ENCODE measurements at regions not wholly inside any gene's neighbourhood (a gene's known extent, or its start where the extent isn't known, plus 50 kb on each side); places are given as distances from the start of the nearest gene placed in this dataset.
"Not testable (repeated sequence)": the region's sequence is repeated elsewhere in the genome, so short reads cannot be mapped to it uniquely, and the experiment has no call there.

GRCh38 chr2:235220331-235220730 lies 268.5 kb downstream of the SH3BP4 start:
- DNase-seq: no peak

DNA sequence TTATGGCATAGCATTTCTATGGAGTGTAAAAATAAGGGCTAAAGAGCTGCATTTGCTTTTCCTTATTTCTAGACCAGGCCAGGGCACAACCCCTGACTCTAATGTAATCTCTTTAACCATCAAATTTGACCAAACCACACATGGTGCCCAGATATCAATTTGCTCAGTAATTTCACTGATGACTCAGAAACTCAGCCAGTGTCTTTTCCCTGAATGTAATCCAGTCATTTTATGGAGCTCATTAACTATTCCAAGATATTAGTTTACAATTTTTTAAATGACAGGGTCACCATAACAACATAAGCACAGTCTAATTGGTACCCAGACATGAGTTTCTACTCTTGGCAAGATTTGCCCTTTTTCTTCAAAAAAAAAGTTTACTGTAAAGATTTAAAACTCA lies 270.8 kb upstream of the AGAP1 start:
- DNase-seq: no peak

GRCh38 chr2:235224410-235224809 lies 269.4 kb upstream of the AGAP1 start:
- DNase-seq: no peak

- DNase-seq: no peak
Observed at GRCh38 chr2:235225261-235225660, 268.6 kb upstream of the AGAP1 start.

DNA sequence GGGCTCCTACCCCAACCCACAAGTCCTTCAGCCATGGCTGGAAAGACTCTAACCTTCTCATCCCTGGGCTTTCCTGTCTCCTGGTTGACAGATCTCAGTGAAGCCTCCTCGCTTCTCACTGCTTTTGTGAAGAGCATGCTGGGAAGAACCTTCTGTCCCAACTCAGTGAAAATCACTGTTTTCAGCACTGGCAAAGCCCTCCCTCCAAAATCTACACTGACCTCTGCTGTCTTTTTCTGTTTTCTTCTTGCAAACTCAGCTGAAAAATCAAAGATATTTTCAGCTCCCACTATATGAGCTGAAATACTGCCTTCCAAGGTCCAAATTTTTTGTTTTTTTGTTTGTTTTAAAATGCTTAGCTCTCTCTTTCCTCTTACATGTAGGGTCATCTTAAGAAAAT lies 266.3 kb upstream of the AGAP1 start:
- no peak for DNase-seq

DNA sequence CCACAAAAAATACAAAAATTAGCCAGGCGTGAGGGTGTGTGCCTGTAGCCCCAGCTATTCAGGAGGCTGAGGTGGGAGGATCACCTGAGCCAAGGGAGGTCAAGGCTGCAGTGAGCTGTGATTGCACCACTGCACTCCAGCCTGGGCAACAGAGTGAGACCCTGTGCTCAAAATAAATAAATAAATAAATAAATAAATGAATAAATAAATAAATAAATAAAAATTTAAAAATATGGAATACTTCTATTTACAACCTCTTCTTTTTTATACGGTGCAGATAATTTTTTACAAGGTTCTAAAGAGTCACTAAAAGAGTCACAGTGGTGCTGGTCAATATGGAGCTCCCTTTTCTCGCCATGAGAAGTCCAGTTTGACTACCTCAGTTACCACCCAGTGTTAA lies 265.4 kb upstream of the AGAP1 start:
- DNase-seq: not testable (repeated sequence)

- no peak for DNase-seq
Observed at GRCh38 chr2:235229236-235229635, 264.6 kb upstream of the AGAP1 start.

- peak; percentile 68 for DNase-seq
Observed at GRCh38 chr2:235230821-235231601, 262.8 kb upstream of the AGAP1 start.

GRCh38 chr2:235232449-235233433 lies 261.1 kb upstream of the AGAP1 start:
- DNase-seq: no peak

GRCh38 chr2:235234736-235235135 lies 259.1 kb upstream of the AGAP1 start:
- no peak for DNase-seq

DNA sequence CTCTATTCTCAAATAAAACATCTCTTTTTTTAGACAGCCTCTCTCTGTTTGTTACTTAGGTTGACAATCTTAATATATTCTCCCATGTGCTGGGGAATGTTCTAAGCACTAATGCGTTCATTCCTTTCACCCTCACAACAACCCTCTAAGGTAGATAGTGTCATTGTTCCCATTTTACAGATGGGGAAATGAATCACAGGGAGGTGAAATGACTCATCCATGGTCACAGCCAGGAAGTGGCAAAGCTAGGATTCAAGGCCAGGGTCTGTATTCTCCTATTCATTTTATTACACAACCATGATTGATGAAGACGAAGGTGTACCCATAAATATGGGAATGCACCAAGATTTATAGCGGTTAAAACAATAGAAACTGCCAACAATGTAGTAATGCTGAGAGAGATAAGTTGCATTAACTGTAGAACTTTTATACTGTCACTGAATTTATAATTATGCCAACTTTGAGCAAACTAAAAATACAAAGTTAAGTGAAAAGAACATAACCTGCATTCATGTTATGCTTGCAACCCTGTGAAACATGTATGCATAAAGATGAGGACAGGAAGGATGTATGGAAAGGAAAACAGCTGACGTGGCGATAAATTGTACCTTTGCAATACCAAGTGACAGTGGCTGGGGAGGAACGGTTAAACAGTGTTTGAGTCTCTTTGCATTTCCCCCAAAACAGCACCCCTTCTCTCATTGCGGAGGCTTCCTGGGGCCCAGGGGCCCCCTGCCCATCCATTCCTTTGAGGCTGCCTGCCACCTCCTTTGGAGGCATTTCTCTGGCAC lies 257.7 kb upstream of the AGAP1 start:
- DNase-seq: no peak

- DNase-seq: no peak
Observed at GRCh38 chr2:235238537-235238936, 255.3 kb upstream of the AGAP1 start.

DNA sequence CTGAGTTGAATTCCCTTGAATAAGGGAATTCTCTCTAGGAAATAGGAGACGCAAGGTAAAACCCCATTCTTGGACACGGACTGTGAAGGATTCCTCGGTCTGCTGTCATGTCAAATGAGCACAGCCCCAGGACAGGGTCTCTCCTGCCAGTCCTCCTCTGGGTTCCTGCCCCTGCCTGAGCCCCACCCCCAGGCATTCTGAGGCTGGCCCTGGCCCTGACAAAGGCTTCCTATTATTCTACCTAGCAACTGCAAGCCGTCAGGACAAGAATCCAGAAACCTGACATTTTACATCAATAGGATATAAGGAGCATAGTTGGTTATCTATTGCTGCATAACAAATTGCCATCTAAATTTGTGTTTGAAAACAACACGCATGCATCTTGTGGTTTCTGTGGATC lies 253.3 kb upstream of the AGAP1 start:
- no peak for DNase-seq

DNA sequence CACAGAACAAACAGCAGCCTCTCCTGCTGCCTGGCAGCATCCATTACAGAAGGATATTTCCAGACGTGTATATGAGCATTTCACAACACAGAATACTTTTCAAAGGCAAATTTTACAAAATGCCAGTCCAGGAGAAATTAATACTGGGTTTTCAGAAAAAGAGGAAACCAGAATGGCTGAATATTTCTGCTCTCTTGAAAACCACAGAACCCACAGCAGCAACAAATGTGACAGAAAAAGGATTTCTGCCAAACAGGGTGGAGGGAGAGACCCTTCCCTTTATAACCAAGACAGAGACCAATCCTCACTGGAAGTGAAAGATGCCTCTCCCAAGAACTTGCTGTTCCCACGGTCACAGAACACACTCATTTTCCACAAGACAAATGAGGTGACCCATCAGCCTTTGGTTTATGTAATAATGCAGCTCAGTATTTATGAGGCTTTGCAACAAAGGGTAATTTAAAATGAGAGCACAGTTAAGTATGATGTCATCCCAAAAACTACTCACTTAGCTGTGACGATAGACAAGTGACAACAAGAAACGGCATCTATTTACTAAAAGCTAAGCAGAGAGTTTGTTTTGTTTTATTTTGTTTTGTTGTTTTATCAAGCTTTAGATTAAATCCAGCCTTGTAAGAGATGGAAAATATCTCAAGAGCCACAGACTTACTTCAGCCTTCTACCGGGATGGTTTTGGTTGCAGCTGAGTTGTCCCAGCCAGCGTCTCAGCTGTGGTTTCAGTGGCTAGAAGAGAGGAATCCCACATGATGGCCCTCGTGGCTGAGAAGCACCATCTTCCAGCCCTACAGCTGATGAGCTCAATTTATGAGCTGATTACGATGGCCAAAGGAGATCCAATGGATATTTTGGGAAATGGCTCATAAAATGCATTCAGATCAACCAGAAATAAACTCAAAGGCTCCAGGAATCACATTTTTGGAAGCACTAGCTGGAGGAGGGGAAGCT lies 249.3 kb upstream of the AGAP1 start:
- no peak for DNase-seq

GRCh38 chr2:235247001-235247400 lies 246.8 kb upstream of the AGAP1 start:
- DNase-seq: no peak

- DNase-seq: no peak
Observed at GRCh38 chr2:235255693-235256092, 238.2 kb upstream of the AGAP1 start.

GRCh38 chr2:235257590-235257989 lies 236.3 kb upstream of the AGAP1 start:
- no peak for DNase-seq

- DNase-seq: no peak
Observed at GRCh38 chr2:235262750-235263149, 231.1 kb upstream of the AGAP1 start.

DNA sequence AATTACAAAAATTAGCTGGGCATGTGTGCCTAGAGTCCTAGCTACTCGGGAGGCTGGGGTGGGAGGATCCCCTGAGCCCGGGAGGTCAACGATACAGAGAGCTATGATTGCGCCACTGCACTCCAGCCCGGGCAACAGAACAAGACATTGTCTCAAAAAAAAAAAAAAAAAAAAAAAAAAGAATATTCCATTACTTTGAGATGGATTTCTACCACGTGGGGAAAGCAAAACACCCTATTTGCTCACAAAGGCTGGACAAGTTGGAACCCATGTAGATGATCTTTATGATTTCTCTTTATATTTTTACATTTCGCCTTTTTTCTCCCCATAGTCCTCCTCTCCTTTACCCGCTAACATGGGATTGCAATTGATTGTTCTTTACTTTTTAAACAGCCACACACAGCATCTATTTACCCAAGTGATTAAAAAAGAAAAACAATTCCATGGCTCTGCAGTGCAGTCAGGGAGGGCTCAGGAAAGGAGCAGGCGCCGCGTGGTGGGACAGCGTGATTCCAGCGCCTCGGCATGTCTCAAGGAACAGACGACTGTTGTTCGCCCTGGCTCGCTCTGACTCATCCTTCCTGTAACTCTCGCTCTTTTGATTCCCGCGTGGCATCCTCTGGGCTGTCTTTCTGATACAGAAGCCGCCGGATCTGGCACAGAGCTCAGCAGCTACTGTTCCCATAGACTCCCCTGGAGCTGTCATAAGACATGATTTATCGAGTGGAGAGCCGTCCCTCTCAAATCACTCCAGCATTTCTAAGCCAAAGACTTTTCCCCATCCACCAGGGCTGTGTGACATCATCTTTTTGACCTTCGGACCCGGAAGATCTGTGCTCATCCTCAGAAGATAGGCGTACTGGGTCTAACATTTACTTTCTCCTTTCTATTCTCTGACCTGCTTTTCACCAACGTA lies 230.4 kb upstream of the AGAP1 start:
- DNase-seq: peak; percentile 69

DNA sequence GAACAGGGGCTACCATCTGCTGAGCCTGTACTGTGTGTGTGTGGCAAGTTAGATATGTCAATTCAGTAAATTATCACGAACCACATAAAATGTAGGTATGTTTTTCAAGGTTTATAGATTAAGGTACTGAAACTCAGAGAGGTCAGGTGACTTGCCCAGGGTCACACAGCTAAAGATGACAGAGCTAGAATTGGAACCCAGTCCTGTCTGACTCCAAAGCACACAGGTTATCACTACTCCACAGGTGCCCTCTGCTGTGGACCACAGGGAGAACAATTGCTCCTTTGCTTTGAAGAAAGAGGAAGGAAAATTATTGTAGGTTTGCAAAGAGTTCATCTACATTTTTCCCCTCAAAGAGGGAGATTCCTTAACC lies 229.7 kb upstream of the AGAP1 start:
- no peak for DNase-seq

GRCh38 chr2:235264512-235264911 lies 229.3 kb upstream of the AGAP1 start:
- DNase-seq: no peak
